ENCODE measurements at regions not wholly inside any gene's neighbourhood (a gene's known extent, or its start where the extent isn't known, plus 50 kb on each side); places are given as distances from the start of the nearest gene placed in this dataset.

DNA sequence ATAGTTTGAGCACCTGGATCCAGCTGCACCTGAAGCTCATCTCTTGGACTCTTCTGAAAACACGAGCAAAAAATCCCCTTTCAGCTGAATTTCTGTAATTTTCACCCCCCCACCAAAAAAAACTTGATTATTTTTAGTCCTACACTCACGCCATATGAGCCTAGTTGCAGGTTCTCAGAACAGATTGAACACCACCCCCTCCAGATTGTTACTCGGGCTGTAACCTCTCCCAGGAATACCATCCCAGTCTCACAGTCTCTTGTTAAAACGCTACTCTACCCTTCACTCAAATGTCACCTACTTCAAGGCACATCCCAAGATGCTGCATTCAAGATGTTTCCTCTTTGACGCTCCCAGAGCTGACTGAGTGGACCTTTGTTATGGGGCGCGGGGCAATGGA lies 96.3 kb upstream of the PRDM11 start:
- TF ChIP-seq RAD21 (IDR thresholded peaks at IDR 0.05; ENCODE audit: low read depth) (no peak), TEAD4 (IDR thresholded peaks at IDR 0.05) (no peak), EGR1 (IDR thresholded peaks at IDR 0.05) (no peak), TAF1 (IDR thresholded peaks at IDR 0.05; ENCODE audit: low read depth) (no peak)
- TF ChIP-seq, protein P1, sequence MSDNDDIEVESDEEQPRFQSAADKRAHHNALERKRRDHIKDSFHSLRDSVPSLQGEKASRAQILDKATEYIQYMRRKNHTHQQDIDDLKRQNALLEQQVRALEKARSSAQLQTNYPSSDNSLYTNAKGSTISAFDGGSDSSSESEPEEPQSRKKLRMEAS (IDR thresholded peaks at IDR 0.05): no peak

DNA sequence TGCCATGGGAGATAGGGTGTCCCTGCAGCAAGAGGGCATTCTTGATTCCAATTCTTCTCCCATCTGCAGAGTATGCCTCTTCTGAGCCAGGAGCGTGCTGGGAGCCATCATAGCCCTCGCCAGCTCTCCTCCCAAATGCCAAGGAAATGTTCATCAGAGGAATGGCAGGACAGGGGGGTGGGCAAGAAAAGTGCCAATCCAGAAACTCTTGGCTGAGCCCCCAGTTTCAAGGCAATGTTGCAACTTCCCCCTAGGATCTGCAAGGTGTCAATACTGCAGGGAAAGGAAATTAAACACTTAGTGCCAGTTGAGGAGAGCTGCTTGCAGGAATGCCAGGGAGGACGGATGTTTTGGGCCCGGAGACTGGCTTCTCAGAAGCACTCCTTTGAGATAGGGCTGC lies 94.8 kb upstream of the PRDM11 start:
- TF ChIP-seq YY1 (IDR thresholded peaks at IDR 0.05; ENCODE audit: low read depth) (no peak), NFIC (IDR thresholded peaks at IDR 0.05) (no peak), TCF12 (IDR thresholded peaks at IDR 0.05; ENCODE audit: low read depth) (no peak), CREB1 (IDR thresholded peaks at IDR 0.05; ENCODE audit: low read depth) (no peak), FOXM1 (IDR thresholded peaks at IDR 0.05; ENCODE audit: borderline replicate concordance, low read depth) (no peak), RAD21 (IDR thresholded peaks at IDR 0.05; ENCODE audit: low read depth) (no peak), TEAD4 (IDR thresholded peaks at IDR 0.05) (no peak), EP300 (IDR thresholded peaks at IDR 0.05; ENCODE audit: borderline replicate concordance) (no peak), CEBPB (IDR thresholded peaks at IDR 0.05) (no peak), TAF1 (IDR thresholded peaks at IDR 0.05; ENCODE audit: low read depth) (no peak), EGR1 (IDR thresholded peaks at IDR 0.05) (no peak), ZBTB7A (IDR thresholded peaks at IDR 0.05; ENCODE audit: low read depth) (no peak)
- TF ChIP-seq, protein P2, sequence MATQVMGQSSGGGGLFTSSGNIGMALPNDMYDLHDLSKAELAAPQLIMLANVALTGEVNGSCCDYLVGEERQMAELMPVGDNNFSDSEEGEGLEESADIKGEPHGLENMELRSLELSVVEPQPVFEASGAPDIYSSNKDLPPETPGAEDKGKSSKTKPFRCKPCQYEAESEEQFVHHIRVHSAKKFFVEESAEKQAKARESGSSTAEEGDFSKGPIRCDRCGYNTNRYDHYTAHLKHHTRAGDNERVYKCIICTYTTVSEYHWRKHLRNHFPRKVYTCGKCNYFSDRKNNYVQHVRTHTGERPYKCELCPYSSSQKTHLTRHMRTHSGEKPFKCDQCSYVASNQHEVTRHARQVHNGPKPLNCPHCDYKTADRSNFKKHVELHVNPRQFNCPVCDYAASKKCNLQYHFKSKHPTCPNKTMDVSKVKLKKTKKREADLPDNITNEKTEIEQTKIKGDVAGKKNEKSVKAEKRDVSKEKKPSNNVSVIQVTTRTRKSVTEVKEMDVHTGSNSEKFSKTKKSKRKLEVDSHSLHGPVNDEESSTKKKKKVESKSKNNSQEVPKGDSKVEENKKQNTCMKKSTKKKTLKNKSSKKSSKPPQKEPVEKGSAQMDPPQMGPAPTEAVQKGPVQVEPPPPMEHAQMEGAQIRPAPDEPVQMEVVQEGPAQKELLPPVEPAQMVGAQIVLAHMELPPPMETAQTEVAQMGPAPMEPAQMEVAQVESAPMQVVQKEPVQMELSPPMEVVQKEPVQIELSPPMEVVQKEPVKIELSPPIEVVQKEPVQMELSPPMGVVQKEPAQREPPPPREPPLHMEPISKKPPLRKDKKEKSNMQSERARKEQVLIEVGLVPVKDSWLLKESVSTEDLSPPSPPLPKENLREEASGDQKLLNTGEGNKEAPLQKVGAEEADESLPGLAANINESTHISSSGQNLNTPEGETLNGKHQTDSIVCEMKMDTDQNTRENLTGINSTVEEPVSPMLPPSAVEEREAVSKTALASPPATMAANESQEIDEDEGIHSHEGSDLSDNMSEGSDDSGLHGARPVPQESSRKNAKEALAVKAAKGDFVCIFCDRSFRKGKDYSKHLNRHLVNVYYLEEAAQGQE (IDR thresholded peaks at IDR 0.05; ENCODE audit: low read depth): no peak
- TF ChIP-seq, protein P3, sequence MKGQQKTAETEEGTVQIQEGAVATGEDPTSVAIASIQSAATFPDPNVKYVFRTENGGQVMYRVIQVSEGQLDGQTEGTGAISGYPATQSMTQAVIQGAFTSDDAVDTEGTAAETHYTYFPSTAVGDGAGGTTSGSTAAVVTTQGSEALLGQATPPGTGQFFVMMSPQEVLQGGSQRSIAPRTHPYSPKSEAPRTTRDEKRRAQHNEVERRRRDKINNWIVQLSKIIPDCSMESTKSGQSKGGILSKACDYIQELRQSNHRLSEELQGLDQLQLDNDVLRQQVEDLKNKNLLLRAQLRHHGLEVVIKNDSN (IDR thresholded peaks at IDR 0.05): no peak
- TF ChIP-seq, protein P1 (IDR thresholded peaks at IDR 0.05): no peak

DNA sequence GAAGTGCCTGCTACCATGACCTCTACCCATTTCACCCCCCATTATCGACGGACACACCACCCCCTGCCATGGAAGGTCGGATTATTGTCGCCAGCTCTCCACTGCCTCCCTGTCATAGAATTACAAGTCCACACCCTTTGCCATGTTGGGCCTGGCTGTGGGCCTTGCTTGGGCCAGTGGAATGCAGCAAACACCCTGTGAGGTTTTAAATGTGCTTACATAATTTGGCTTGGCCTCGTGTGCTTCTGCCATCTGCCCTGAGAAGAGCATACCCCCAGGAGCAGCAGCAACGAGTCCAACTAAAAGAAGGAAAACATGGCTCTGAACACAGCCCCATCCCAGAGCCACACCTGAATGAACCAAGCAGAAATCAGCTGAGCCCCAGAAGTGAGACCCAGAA lies 94.1 kb upstream of the PRDM11 start:
- TF ChIP-seq ZBTB7A (IDR thresholded peaks at IDR 0.05; ENCODE audit: low read depth): no peak
- TF ChIP-seq FOXM1 (IDR thresholded peaks at IDR 0.05; ENCODE audit: borderline replicate concordance, low read depth): no peak
- TF ChIP-seq, protein P2 (IDR thresholded peaks at IDR 0.05; ENCODE audit: low read depth): no peak
- no peak for TF ChIP-seq YY1 (IDR thresholded peaks at IDR 0.05; ENCODE audit: low read depth)
- TF ChIP-seq RAD21 (IDR thresholded peaks at IDR 0.05; ENCODE audit: low read depth): no peak
- TF ChIP-seq, protein P3 (IDR thresholded peaks at IDR 0.05): no peak
- no peak for TF ChIP-seq CEBPB (IDR thresholded peaks at IDR 0.05)
- TF ChIP-seq CREB1 (IDR thresholded peaks at IDR 0.05; ENCODE audit: low read depth): no peak
- no peak for TF ChIP-seq EP300 (IDR thresholded peaks at IDR 0.05; ENCODE audit: borderline replicate concordance)
- no peak for TF ChIP-seq TAF1 (IDR thresholded peaks at IDR 0.05; ENCODE audit: low read depth)
- no peak for TF ChIP-seq TEAD4 (IDR thresholded peaks at IDR 0.05)
- TF ChIP-seq, protein P1 (IDR thresholded peaks at IDR 0.05): no peak
- TF ChIP-seq EGR1 (IDR thresholded peaks at IDR 0.05): no peak
- no peak for TF ChIP-seq TCF12 (IDR thresholded peaks at IDR 0.05; ENCODE audit: low read depth)
- no peak for TF ChIP-seq NFIC (IDR thresholded peaks at IDR 0.05)

DNA sequence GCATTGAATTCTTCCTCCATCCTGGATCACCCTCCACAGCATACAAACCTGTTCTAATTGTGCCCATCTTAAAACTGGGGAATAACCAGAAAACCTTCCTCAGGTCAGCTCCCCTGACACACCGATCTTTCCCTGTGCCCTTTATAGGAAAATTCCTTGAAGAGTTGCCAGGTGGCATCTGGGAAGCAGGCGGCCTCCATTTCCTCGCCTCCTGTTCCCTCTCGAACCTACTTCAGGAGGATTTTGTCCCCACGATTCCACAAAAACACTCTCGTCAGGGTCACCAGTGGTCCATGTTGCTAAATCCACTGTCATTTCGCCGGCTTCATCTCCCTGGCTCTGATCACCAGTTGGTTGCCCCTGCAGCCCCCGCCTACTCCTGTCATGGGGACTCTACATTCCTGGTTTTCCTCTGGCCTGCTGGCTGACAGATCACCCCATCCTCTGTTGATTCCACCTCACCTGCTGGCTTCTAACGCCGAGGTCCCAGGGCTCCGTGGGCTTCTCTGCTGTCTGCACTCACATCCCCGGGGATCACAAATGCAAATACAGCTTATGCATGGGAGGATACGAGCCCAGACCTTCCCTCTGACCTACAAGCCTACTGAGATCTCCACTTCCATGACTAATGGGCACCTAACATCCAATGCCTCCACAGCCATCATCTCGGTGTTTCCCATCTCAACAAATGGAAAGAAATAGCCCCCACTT lies 92.5 kb upstream of the PRDM11 start:
- TF ChIP-seq, protein P2 (IDR thresholded peaks at IDR 0.05; ENCODE audit: low read depth): no peak
- TF ChIP-seq NFIC (IDR thresholded peaks at IDR 0.05) (no peak), EGR1 (IDR thresholded peaks at IDR 0.05) (no peak), RAD21 (IDR thresholded peaks at IDR 0.05; ENCODE audit: low read depth) (no peak)
- TF ChIP-seq, protein P1 (IDR thresholded peaks at IDR 0.05): no peak

All from Ishikawa (cell line).